HG03066 (cell line): ENCODE measurements at regions not wholly inside any gene's neighbourhood (a gene's known extent, or its start where the extent isn't known, plus 50 kb on each side); places are given as distances from the start of the nearest gene placed in this dataset.
"Not testable (repeated sequence)": the region's sequence is repeated elsewhere in the genome, so short reads cannot be mapped to it uniquely, and the experiment has no call there.

Experiments used
- ATAC-seq: cut with Tn5 transposase; IDR thresholded peaks from one replicate; pipeline ENCODE4 v1.9.1; 2021; ENCODE audit warnings: low read depth; ENCODE audit not compliant: unreplicated experiment

GRCh38 chr13:103466761-103467160 is 400.5 kb upstream of the SLC10A2 start:
- no peak for ATAC-seq

- not testable (repeated sequence) for ATAC-seq
Observed at GRCh38 chr13:103460246-103460645, 394.0 kb upstream of the SLC10A2 start.

GRCh38 chr13:103457050-103457449 is 390.8 kb upstream of the SLC10A2 start:
- not testable (repeated sequence) for ATAC-seq

GRCh38 chr13:103451656-103452055 is 385.4 kb upstream of the SLC10A2 start:
- no peak for ATAC-seq

- no peak for ATAC-seq
Observed at GRCh38 chr13:103443604-103444003, 377.4 kb upstream of the SLC10A2 start.

GRCh38 chr13:103437651-103438050 is 371.4 kb upstream of the SLC10A2 start:
- no peak for ATAC-seq

- ATAC-seq = no peak
Observed at GRCh38 chr13:103436057-103436654, 369.9 kb upstream of the SLC10A2 start.

GRCh38 chr13:103431856-103432255 is 365.6 kb upstream of the SLC10A2 start:
- no peak for ATAC-seq

GRCh38 chr13:103430368-103430767 is 364.2 kb upstream of the SLC10A2 start:
- ATAC-seq = no peak

- no peak for ATAC-seq
Observed at GRCh38 chr13:103410002-103410401, 343.8 kb upstream of the SLC10A2 start.

- ATAC-seq = no peak
Observed at GRCh38 chr13:103406967-103407366, 340.8 kb upstream of the SLC10A2 start.

GRCh38 chr13:103405297-103405696 is 339.1 kb upstream of the SLC10A2 start:
- ATAC-seq = no peak

GRCh38 chr13:103403814-103404213 is 337.6 kb upstream of the SLC10A2 start:
- no peak for ATAC-seq

GRCh38 chr13:103403148-103403740 is 337.0 kb upstream of the SLC10A2 start:
- no peak for ATAC-seq

GRCh38 chr13:103395139-103395538 is 328.9 kb upstream of the SLC10A2 start:
- no peak for ATAC-seq

GRCh38 chr13:103394618-103395017 is 328.4 kb upstream of the SLC10A2 start:
- ATAC-seq = no peak

GRCh38 chr13:103391936-103392335 is 325.7 kb upstream of the SLC10A2 start:
- no peak for ATAC-seq

- no peak for ATAC-seq
Observed at GRCh38 chr13:103388839-103389238, 322.6 kb upstream of the SLC10A2 start.

- no peak for ATAC-seq
Observed at GRCh38 chr13:103386341-103386740, 320.1 kb upstream of the SLC10A2 start.

GRCh38 chr13:103373916-103374315 is 307.7 kb upstream of the SLC10A2 start:
- ATAC-seq = no peak

- ATAC-seq = no peak
Observed at GRCh38 chr13:103371271-103371670, 305.1 kb upstream of the SLC10A2 start.

- no peak for ATAC-seq
Observed at GRCh38 chr13:103370790-103371189, 304.6 kb upstream of the SLC10A2 start.
